Nephron (organoid): ENCODE measurements at regions not wholly inside any gene's neighbourhood (a gene's known extent, or its start where the extent isn't known, plus 50 kb on each side); places are given as distances from the start of the nearest gene placed in this dataset.
"Not testable (repeated sequence)": the region's sequence is repeated elsewhere in the genome, so short reads cannot be mapped to it uniquely, and the experiment has no call there.

Source experiments
- H3K27ac Mint-ChIP-seq, 3 experiments: 2 replicates each; pipeline ENCODE4 v1.8.0; 2020; ENCODE audit warnings: mixed read lengths in 3 of 3, mild to moderate bottlenecking in 2 of 3, moderate library complexity in 1 of 3
- H3K27me3 Mint-ChIP-seq: 2 replicates; pipeline ENCODE4 v1.8.0; 2021; ENCODE audit warnings: low read depth, mild to moderate bottlenecking, moderate library complexity, mixed read lengths
- H3K36me3 Mint-ChIP-seq: 2 replicates; pipeline ENCODE4 v1.8.0; 2020; ENCODE audit warnings: low read depth, mixed read lengths
- H3K4me1 Mint-ChIP-seq: 2 replicates; pipeline ENCODE4 v1.8.0; 2020; ENCODE audit warnings: mixed read lengths
- H3K4me3 Mint-ChIP-seq, 3 experiments: 2 replicates each; pipeline ENCODE4 v1.8.0; 2020; ENCODE audit warnings: mild to moderate bottlenecking in 3 of 3, mixed read lengths in 3 of 3, moderate library complexity in 2 of 3
- H3K9me3 Mint-ChIP-seq: 2 replicates; pipeline ENCODE4 v1.8.0; 2020; ENCODE audit warnings: mixed read lengths
- TF ChIP-seq, protein P1 (sequence below), 3 experiments: fragments of 200-600 bp; sonication (generic); IDR thresholded peaks; one replicate each; pipeline ENCODE4 v1.5.0; 2021; ENCODE audit warnings: antibody characterized with exemption in 3 of 3; ENCODE audit not compliant: unreplicated experiment in 3 of 3

DNA sequence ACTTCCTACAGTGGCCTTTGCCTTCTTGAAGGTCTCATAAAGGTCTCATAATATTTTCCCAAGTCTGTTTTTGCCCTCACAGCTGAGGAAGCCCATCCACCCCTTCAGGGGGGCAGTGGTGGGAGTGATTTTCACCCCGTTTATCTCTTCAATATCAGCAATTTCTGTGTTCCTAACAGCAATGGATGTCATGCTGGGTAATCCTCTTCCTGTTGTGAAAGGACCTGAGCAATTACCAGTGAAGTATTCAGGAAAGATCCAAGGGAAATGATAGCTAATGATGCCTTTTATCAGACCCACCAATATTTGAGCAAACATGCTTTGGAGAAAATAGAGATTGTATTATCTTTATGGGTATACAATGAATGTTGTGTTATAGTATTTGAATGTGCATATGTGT is 226.9 kb downstream of the INSC start:
- Mint-ChIP-seq H3K4me3 (no peak overlapping the region), H3K27ac (no peak overlapping the region), H3K9me3 (peaks cover 18% of the 10 kb centered on the region), H3K36me3 (no peaks in the 10 kb centered on the region), H3K4me1 (no peaks in the 10 kb centered on the region), H3K27me3 (peaks cover 3% of the 10 kb centered on the region)
- TF ChIP-seq, protein P1, sequence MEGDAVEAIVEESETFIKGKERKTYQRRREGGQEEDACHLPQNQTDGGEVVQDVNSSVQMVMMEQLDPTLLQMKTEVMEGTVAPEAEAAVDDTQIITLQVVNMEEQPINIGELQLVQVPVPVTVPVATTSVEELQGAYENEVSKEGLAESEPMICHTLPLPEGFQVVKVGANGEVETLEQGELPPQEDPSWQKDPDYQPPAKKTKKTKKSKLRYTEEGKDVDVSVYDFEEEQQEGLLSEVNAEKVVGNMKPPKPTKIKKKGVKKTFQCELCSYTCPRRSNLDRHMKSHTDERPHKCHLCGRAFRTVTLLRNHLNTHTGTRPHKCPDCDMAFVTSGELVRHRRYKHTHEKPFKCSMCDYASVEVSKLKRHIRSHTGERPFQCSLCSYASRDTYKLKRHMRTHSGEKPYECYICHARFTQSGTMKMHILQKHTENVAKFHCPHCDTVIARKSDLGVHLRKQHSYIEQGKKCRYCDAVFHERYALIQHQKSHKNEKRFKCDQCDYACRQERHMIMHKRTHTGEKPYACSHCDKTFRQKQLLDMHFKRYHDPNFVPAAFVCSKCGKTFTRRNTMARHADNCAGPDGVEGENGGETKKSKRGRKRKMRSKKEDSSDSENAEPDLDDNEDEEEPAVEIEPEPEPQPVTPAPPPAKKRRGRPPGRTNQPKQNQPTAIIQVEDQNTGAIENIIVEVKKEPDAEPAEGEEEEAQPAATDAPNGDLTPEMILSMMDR (IDR thresholded peaks at IDR 0.05; ENCODE audit: unreplicated experiment in 3 of 3): no peak

DNA sequence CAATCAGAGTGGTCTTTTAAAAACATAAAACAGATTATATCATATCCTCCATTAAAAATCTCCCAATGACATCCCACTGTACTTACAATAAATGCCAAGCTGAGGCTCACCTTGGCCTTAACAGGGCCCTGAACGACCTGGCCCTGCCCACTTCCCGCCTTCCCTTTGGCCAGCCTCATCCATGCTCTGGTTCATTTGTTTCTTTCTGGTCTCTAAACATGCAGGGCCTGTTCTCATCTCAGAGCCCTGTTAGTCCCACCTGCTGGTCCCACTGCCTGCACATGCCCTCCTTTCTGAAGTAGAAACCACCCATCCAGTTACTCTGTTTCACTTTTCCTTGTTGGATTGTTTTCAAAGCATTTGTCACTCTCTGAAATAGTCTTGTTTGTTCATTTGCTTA is 227.4 kb downstream of the INSC start:
- TF ChIP-seq, protein P1 (IDR thresholded peaks at IDR 0.05; ENCODE audit: unreplicated experiment in 3 of 3): no peak
- no peak overlapping the region for H3K4me3 Mint-ChIP-seq
- H3K36me3 Mint-ChIP-seq: no peaks in the 10 kb centered on the region
- peaks cover 3% of the 10 kb centered on the region for H3K27me3 Mint-ChIP-seq
- H3K27ac Mint-ChIP-seq: no peak overlapping the region
- H3K9me3 Mint-ChIP-seq: peaks cover 18% of the 10 kb centered on the region
- no peaks in the 10 kb centered on the region for H3K4me1 Mint-ChIP-seq

DNA sequence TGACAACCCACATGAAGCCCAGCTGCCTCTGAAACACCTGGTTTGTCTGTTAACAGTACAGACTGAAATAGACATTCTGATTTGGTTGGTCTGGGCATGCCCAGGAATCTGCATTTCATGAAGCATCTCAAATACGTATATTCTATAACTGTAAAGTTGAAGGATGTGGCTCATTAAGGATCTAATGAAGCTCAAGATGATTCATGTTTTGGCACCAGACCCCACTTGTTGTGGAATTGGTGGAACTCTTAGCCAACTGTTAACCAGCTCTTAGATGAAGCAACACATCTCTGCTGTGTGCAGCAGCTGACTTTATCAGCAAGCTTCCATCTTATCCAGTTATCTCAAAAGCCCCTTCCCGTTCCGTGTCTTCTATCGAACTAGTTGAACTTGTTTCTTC is 232.2 kb downstream of the INSC start:
- no peaks in the 10 kb centered on the region for H3K4me1 Mint-ChIP-seq
- peaks cover 7% of the 10 kb centered on the region for H3K9me3 Mint-ChIP-seq
- TF ChIP-seq, protein P1 (IDR thresholded peaks at IDR 0.05; ENCODE audit: unreplicated experiment in 3 of 3): no peak
- peaks cover 3% of the 10 kb centered on the region for H3K27me3 Mint-ChIP-seq
- no peaks in the 10 kb centered on the region for H3K36me3 Mint-ChIP-seq
- no peak overlapping the region for H3K4me3 Mint-ChIP-seq
- no peak overlapping the region for H3K27ac Mint-ChIP-seq

DNA sequence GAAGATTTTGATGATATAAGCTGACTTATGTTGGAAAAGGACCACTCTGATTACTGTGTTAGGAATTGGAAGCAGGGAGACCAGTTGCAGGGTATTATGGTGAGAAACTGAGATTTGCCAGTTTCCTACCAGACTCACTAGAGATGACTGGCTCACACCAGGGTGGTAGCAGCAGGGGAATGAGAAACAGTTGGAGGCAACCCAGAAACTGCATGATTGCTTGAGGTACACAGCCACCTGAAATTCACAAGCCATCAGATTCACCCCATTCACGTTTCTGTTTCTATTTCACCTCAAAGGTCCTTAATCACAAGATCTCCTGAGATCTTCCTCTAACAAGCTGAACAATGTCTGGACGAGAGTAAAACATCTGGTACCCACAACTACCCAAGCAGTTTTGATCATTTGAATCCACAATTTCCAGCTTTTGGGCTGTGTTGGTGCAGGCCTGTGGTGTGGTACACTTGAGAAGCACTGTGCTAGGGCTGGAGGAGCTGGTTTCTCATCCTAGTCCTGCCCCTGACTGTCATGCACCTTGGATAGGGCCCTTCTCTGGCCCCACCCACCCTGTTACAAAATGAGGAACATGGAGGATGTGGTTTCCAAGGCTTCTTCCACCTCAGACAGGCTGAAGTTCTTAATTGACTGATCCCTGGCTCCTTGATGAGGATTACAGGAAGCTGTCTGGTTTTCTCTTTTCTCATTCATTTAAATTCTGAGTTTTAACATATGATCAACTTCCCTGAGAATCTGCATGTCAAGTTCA is 233.4 kb downstream of the INSC start:
- Mint-ChIP-seq H3K27ac (no peak overlapping the region), H3K4me3 (no peak overlapping the region), H3K4me1 (no peaks in the 10 kb centered on the region), H3K27me3 (no peaks in the 10 kb centered on the region), H3K36me3 (no peaks in the 10 kb centered on the region), H3K9me3 (peaks cover 7% of the 10 kb centered on the region)
- TF ChIP-seq, protein P1 (IDR thresholded peaks at IDR 0.05; ENCODE audit: unreplicated experiment in 3 of 3): no peak

DNA sequence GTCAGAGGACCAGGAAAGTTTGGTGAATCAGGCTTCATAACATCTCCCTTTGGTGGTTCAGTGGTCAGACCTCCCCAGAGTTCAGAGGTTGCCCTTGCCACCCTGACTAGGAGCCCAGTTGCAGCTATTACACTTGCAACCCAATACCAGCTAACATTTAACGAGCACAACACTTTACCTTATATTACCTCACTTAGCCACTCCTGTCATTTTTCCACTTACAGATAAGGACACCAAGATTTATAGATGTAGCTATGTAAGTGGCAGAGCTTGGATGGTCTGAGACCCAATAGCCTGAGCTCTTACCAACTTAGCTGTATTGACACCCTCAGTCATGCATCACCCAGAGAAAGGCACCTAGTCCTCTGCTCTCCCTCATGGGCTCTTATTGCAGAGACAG is 234.7 kb downstream of the INSC start:
- H3K4me1 Mint-ChIP-seq: no peaks in the 10 kb centered on the region
- TF ChIP-seq, protein P1 (IDR thresholded peaks at IDR 0.05; ENCODE audit: unreplicated experiment in 3 of 3): no peak
- H3K36me3 Mint-ChIP-seq: no peaks in the 10 kb centered on the region
- H3K27ac Mint-ChIP-seq: no peak overlapping the region
- H3K4me3 Mint-ChIP-seq: no peak overlapping the region
- H3K27me3 Mint-ChIP-seq: no peaks in the 10 kb centered on the region
- peaks cover 7% of the 10 kb centered on the region for H3K9me3 Mint-ChIP-seq

DNA sequence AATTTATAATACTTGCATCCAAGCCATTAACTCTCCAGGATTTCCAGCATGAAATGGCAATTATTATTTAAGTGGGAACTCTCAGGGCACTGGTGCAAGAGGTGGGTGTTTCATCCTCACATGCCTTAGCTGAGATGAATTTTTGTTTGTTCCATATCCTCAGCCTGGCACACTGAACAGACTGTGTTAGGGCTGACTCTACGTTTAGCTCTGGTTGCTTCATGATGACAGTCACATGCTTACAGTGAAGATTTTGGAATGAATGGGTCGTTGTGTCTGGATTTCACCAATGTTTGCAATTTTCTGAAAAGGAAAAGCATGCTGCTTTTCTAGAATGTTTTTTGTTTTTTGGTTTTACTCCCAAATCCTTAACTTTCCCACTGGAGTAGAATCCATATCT is 246.6 kb downstream of the INSC start:
- Mint-ChIP-seq H3K4me3 (no peak overlapping the region), H3K27ac (no peak overlapping the region), H3K27me3 (peaks cover 17% of the 10 kb centered on the region), H3K4me1 (no peaks in the 10 kb centered on the region), H3K36me3 (no peaks in the 10 kb centered on the region), H3K9me3 (no peaks in the 10 kb centered on the region)
- TF ChIP-seq, protein P1 (IDR thresholded peaks at IDR 0.05; ENCODE audit: unreplicated experiment in 3 of 3): no peak

DNA sequence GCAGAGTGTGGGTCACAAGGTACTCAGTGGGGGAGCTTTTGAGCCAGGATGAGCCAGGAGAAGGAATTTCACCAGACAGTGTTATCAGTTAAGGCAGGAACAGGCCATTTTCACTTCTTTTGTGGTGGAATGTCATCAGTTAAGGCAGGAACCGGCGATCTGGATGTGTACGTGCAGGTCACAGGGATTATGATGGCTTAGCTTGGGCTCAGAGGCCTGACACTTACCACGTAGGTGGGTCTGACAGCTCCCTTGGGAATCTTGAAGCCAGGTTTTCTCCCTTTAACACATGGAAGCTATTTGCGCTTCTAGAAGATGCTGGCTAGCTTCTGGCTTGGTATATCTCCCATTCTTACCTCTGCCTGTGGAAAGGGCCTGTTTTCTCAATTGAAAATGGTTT is 250.6 kb downstream of the INSC start:
- H3K4me1 Mint-ChIP-seq, H3K9me3 Mint-ChIP-seq, H3K27ac Mint-ChIP-seq, H3K36me3 Mint-ChIP-seq, H3K4me3 Mint-ChIP-seq: not testable (repeated sequence)
- H3K27me3 Mint-ChIP-seq: peaks cover 20% of the 10 kb centered on the region
